Effector CD8-positive, alpha-beta T cell (primary cell): ENCODE measurements at regions not wholly inside any gene's neighbourhood (a gene's known extent, or its start where the extent isn't known, plus 50 kb on each side); places are given as distances from the start of the nearest gene placed in this dataset.
"Not testable (repeated sequence)": the region's sequence is repeated elsewhere in the genome, so short reads cannot be mapped to it uniquely, and the experiment has no call there.

ENCODE experiments used
- DNase-seq: peaks from one replicate; lab custom pipeline; 2025; lab: John Stamatoyannopoulos, UW

DNA sequence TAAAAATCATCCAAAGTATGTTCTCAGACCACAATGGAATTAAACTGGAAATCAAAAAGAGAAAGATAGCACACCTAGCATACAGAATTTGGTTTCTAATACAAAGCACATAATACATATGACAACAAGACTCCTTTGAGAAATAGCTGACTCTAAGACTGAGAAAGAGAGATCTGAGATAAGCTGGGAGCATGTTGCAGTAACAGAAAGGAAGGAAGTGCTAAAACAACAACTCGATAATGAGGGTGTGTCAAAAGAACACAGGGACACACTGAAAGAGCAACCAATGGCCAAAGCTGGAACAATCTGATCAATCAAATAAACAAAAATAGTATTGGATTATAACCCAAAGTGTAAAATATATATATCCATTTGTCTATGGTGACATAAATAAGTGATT, 586.6 kb downstream of the C4orf33 start:
- DNase-seq: no peak

DNA sequence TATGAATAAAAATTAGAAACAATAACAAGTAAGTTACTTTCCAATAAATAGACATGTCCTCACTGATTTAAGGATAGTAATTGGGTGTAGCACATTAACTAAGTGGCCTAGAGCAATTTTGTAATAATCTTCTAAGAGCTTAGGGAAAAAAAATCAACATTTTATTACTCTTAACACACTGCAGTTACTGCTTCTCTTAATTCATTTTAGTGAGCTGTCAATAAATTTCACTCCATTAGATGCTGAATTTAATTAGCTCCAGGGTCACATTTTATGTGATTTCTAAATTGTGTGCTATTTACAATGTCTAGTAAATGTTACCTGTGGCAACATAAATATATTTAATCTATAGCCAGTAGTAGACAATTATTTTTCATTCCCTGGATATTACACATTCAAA, 612.0 kb downstream of the C4orf33 start:
- DNase-seq: no peak

DNA sequence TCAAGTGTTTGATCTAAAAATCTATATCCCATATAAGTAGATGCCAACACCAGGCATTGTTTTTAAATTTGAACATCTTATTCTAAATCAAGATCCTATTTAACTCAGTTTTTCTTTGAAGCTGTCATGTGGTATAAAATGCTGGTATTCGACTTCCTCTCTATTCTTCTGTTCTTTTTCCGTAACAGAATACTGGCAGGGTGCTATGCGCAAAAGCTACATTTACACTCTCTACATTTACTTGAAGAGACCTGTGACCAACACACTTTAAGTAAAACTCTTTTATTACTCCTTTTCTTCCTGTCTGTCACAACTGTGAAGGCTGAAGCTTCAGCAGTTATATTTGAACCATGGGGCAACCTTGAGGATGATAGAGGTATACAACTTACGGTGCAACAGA, 612.8 kb downstream of the C4orf33 start:
- no peak for DNase-seq

DNA sequence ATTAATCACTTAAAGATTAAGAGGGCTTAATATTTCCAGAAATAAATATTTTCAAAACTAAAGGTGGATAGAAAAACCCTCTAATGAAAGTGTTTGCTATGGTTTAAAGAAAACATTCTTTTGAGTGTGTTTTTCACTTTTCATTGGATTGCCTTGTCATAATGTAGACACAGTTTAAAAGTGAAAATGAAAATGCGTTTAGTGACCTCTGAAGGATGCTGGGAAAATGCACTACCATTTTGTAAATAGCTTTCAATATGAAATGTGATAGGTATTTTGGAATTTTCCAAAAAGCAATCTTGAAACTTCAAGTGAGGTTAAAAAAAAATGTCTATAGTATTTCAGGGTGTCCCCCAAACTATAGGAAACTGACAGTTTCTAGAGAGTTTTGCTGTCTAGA, 642.2 kb downstream of the C4orf33 start:
- no peak for DNase-seq

DNA sequence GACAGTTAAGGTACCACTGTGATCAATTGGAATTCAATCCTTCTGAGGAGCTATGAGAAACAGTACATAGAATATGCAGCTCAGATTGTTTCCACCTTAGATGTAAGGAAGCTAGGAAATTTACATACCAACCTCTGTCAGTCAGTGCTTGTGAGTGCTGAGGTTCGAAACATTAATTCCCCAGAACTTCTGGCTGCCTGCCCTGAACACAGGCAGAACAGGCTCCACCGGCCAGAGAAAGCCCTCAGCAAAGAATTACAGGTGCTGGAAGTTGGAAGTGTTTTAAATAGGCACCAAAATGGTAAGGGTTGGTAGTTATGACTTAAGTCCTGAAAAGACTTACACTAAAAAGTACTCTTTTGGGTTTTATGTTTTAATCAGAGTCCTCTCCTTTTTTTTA, 651.8 kb downstream of the C4orf33 start:
- DNase-seq: no peak

DNA sequence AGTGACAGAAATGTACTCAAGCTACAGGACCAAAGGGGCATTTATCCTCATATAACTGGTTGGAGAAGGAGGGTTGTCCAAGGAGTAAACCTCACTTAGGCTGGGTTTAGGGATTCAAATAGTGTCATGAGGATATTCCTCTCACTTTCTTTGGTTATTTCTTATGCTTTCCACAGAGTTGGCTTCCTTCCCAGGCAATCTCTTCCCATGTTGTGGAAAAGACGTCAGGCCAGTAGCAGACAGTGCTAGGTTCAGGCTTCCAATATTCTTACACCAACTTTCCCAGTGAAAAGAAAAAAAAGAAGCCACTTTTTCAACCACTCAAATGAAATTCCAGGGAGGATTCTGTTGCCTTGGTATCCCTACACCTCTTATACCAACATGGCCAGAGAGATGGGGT, 653.0 kb downstream of the C4orf33 start:
- no peak for DNase-seq

DNA sequence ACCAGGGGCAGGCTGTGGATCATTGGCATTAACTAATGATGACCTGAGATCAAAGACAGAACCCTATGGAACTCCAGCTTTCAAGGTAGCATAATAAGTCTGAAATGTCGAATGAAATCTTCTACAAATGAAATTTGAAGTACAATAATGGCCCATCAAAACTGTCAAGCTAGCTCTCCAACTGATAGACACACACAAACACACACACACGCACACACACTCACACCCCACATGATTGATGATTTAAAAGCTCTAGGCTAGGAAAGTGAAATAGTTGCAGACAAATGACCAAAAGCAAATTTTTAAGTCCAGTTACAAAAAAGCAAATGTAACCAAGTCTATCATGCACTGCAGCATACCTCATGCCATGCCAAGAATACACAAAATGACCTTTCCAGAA, 655.7 kb downstream of the C4orf33 start:
- DNase-seq: no peak

DNA sequence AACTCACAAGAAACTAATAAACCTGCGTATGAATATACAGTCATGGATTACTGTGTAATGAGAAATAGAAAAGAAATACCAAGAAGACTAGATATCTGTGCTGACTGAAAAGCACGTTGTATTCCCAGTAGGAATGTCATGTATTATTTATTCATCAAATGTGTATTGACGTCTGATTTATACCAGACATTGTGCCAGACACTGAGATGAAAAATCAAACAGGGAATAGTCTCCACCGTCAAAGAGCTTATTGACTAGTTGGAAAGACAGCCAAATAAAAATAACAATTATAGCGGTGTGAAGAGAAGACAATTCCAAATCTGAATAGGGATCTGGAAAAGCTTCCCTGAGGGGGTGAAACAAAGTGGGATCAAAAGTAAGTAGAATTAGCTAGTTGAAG, 687.6 kb downstream of the C4orf33 start:
- DNase-seq: no peak

DNA sequence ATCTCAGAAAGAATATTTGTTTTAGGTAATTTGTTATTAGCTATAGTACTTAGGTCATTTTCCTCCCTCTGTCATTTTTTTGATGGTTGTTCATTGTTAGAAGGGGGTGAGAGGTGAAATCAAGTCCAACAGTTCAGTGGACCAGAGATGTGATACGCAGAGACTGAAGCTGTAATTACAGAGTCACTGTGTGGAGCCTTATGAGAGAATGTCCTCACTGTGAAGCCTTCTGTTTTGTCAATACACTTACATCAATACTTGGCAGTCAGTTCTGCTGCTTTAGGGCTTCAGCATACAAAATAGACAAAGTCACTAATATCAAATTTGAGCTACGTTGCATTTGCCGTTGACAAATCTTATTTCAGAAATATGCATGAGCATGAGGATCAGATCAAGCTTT, 692.5 kb downstream of the C4orf33 start:
- no peak for DNase-seq

DNA sequence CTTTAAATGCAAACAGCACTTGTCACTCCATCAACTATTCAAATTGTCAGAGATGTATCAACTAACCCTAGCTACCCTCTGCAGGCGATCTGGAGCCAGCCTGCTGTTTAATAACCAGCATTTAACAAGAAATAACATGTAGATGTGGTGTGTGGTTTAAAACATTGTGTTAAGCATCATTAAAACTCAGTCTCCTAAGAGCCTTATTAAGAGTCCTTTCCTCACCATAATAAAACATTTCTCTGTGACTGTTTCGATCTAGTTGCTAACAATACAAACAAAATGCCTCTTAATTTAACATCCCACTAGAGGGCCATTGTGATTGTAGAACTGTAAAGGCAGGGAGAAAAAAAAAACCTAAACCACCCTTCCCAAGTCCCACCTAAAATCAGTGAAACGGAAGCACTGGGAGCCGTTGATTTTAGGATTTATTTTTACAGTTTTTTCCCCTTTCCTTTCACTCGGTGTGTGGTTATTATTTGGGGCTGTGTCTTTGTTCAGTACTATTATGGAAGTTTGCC, 708.6 kb downstream of the C4orf33 start:
- DNase-seq: no peak

DNA sequence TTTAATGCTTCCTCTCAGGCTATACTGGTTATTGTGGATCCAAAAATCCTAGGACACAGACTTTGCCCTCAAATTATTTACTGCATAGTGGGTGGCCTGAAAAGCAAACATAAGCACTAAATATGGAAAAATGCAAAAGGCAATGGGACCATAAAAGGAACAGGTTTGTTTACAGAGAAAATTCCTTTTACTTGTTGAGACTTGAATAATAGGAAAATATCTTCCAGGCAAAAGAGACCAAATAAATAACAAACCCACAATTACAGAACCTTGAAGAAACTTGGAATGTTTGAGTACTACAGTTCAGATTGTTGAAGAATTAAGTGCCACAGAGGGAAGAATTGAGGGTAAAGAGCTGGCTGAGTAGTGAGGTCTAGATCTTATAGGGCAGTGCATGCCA, 711.0 kb downstream of the C4orf33 start:
- no peak for DNase-seq

DNA sequence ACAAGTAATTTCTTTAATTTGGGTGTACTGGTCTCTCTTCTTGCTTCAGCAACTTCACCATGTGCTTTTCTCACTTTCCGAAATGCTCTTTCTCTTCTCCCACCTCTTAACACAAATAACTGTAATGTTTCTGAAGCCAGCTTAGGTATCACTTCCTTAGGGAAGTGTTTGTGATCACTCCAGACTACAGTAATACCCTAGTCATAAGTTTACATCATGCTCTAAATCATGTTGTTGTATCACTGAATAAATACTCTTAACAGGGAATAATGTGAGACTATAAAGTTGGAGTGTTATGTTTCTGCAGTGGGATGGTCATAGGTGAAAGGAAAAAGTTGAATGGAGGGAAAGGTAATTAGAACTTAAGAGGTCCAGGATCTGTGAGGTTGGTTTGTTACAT, 712.3 kb downstream of the C4orf33 start:
- no peak for DNase-seq

DNA sequence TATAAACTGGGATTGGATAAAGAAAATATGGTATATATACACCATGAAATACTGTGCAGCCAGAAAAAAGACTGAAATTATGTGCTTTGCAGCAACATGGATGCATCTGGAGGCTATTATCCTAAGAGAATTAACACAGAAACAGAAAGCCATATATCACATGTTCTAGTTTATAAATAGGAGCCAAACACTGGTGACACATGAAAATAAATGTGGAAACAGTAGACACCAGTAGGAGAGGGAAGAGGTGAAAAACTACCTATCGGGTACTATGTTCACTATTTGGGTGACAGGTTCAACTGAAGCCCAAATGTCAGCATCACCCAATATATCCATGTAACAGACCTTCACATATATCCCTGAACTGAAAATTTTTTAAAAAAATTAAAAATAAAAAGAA, 725.1 kb downstream of the C4orf33 start:
- DNase-seq: no peak

DNA sequence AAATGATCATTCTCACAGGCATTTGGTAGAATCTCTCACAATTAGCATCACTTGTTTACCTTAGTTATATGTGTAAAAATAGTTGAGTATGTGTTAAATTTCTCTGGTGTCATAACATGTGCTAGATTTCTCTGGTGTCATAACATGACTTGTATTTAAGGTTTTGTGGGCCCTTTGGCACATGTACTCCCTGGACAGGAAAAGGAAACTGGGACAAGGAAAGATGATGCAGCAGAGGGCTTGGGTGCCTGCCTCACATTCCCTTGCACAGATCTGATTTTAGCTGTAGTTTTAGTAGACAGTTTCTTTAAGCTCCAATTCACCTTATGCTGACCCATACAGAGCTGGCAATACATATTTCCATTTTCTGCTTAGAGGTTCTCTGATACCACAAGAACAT, 726.0 kb downstream of the C4orf33 start:
- no peak for DNase-seq

DNA sequence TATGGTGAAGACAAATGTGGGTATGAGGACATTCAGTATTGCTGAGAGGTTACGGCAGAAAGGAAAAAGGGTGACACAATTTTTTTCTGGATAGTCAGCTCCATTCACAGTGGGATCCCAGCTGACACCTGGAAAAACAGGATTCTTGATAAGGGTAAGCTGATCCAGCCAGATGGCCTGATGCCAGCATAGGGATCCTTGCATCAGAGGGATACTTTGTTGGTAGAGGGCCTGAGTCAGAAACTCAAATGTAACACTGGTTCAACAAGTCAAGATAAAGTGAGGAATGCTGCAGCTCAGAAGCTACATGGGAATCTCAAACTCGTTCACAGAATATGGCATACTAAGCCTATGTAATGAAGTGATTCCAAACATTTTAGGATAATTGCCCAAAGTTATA, 726.7 kb downstream of the C4orf33 start:
- no peak for DNase-seq

DNA sequence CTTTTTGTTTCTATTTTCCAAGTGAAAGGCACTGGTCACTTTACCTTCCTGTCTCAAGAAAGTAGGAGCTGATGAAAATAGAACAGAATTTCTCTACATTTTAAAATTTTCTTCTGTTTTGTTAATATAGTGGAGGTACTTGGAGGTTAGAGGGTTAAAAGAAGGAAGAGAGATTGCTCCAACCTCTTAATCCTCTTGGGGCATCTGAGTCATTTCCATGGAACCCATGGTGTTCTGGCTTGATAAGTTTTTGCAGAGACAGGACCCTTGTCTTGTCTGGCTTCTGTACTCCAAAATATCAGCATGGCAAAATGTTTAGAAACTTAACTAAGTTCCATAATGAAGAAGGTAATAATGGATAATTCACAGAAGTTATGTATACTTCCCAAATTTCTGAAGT, 727.2 kb downstream of the C4orf33 start:
- no peak for DNase-seq

DNA sequence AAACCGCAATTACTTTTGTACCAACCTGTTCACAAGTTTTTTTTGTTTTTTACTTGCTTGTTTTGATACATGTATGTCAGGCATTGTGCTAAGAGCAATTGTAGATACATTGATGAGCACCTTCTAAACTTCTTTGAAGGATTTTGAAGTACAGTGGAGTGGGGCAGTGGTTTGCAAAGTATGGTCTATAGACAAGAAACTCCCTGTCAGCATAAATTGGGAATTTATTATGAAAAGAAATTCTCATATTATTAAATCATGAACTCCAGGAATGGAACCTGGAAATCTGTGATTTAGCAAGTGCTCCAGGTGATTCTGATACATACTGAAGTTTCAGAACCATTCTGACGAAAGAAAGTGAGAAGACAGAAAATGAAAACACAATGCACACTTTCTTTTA, 733.4 kb downstream of the C4orf33 start:
- no peak for DNase-seq

DNA sequence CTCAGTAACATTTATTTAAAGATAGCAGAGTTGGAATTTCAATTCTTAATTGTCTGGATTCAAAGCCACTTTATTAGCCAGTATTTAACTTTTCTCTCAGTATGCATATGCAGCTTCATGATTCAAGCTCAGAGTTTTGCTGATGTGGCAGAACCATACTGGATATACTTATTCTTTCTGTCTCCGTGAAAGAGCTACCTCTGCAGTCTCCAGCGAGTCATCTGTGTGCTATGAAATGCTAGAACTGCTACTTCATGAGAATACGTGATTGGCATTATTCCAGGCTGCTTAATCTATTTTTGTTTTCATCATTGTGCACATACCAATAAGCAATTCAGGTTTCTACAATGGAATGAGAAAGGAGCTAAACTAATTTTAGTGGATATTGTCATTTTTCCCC, 743.7 kb downstream of the C4orf33 start:
- DNase-seq: no peak

DNA sequence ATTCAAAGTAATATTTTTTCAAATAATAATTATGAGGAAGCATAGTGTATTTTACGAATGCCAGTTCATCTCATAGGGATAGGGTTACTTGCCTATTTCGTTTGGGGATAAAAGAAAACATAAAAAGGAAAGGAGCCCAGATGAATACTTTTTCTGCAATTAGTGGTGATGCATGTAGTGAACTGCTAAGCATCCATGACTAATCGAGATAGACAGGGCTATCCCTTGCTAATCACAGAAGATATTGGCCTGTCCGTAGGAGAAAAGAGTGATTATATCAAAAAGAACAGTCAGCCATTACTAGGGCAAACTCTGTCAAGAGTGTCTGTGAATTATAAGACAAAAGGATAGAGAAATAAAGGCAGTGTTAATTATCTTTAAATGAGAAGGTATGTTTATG, 746.1 kb downstream of the C4orf33 start:
- no peak for DNase-seq

DNA sequence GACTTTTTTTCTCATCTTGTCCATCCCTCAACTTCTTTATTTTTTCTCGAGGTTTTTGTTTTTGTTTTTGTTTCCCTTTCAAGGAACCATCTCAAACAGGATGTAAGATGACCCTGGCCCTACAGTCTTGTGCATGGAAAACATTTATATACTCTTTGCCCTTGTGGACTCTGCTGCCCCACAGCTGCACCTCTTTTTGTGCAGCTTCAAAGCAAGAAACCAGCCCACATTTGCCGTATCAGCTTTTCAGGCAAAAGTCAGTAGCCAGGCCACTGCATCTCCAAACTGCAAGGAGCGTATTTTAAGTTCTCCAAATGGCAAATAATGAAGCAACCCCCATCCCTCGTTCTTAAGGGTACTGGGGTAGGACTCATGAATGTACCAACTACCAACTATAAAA, 756.5 kb downstream of the C4orf33 start:
- DNase-seq: no peak

DNA sequence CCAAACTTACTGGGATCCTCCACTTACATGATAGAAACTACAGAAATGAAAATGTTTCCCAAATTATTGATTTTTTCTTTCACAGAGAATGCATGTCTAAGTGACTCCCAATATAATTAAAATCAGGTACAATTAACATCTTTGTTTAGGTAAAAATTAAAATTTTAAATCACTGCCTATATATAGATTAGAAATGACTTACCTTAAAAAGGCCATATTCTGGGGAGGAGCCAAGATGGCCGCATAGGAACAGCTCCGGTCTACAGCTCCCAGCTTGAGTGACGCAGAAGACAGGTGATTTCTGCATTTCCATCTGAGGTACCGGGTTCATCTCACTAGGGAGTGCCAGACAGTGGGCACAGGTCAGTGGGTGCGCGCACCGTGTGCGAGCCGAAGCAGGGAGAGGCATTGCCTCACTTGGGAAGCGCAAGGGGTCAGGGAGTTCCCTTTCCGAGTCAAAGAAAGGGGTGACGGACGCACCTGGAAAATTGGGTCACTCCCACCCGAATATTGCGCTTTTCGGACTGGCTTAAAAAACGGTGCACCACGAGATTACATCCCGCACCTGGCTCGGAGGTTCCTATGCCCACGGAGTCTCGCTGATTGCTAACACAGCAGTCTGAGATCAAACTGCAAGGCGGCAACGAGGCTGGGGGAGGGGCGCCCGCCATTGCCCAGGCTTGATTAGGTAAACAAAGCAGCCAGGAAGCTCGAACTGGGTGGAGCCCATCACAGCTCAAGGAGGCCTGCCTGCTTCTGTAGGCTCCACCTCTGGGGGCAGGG, 757.9 kb downstream of the C4orf33 start:
- not testable (repeated sequence) for DNase-seq

DNA sequence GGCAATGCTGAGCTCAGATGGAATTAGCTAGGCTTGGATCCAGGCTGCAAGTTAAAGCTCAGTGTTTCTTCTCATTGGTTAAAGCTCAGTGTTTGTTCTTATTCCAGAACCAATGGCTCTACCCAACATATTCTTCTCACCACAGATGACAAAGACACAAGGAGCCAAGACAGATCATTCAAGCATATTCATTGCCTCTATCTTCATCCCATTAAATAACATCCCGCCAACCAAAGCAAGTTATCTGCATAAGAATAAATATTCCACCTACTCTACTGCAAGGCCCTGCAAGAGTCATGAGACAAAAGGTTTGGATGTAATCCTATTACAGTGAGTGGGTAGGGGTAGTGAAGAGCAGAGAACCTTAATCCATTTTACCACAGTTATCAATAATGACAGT, 766.5 kb downstream of the C4orf33 start:
- DNase-seq: no peak

DNA sequence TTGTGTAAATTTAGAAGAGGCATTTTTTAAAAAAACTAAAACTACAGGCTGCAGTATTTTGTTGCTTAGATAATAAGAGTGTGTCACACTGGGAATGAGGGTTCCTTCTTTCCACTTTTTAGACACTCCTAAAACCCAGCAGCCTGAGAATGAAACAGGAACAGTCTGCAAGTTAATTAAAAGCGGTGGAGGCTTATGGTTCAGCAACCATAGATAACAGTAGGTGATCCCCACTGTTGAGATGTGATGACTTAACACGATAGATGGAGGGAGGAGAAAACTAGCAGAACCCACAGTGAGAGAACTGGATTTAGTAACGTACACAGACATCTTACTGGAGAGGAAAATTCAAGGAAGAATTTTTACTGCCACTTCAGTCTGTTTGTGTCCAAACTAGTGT, 767.3 kb downstream of the C4orf33 start:
- no peak for DNase-seq

DNA sequence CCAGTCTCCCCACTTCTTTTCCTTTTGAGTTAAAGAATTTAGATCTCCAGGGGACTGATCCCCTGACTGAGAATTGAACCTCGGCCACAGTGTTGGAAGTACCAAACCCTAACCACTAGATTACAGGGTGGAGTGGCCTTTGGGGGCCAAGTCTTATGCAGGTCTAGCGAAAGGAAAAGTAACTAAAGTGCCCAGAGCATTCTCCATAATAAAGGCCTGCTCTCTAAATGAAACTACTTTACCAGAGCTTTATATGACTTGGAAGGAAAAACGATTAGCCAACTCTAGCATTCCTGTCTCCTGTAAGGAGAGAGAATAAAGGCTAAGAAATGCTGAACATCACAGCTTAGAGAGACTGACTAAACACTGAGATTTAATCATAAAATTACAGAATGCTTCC, 788.0 kb downstream of the C4orf33 start:
- no peak for DNase-seq
